ENCODE measurements at regions not wholly inside any gene's neighbourhood (a gene's known extent, or its start where the extent isn't known, plus 50 kb on each side); places are given as distances from the start of the nearest gene placed in this dataset.

- Histone ChIP-seq H3K36me3 (no peaks in the 10 kb centered on the region), H3K4me3 (no peak overlapping the region), H3K9me3 (no peaks in the 10 kb centered on the region), H3K27me3 (no peaks in the 10 kb centered on the region), H3K4me1 (ENCODE audit: insufficient read depth) (no peaks in the 10 kb centered on the region), H3K27ac (no peak overlapping the region)
- 84 to 85% (median 85%) methylated on average over 7 of the region's 7 CpGs for WGBS, 3 donors
- no peak for DNase-seq
- intact Hi-C loops (cut with DNase I) = no loop called here
- TF ChIP-seq POLR2A (IDR thresholded peaks at IDR 0.05) (no peak), CTCF (IDR thresholded peaks at IDR 0.05) (no peak), EP300 (IDR thresholded peaks at IDR 0.05) (no peak)
These were observed 1053.6 kb upstream of the MIR17HG start for GRCh38 chr13:90293793-90294361.

- TF ChIP-seq CTCF (IDR thresholded peaks at IDR 0.05) = no peak
- TF ChIP-seq POLR2A (IDR thresholded peaks at IDR 0.05) = no peak
- TF ChIP-seq EP300 (IDR thresholded peaks at IDR 0.05) = no peak
- WGBS, 3 donors = 85 to 91% (median 89%) methylated on average over 5 of the region's 5 CpGs
- no peak overlapping the region for H3K4me3 ChIP-seq
- no peaks in the 10 kb centered on the region for H3K9me3 ChIP-seq
- no peaks in the 10 kb centered on the region for H3K4me1 ChIP-seq (ENCODE audit: insufficient read depth)
- no peak for DNase-seq
- no peaks in the 10 kb centered on the region for H3K27me3 ChIP-seq
- no peaks in the 10 kb centered on the region for H3K36me3 ChIP-seq
- no peak overlapping the region for H3K27ac ChIP-seq
- intact Hi-C loops (cut with DNase I) = no loop called here
These were observed 1048.2 kb upstream of the MIR17HG start for GRCh38 chr13:90299238-90299637.

- 94 to 98% (median 96%) methylated on average over 2 of the region's 2 CpGs for WGBS, 3 donors
These were observed 1047.5 kb upstream of the MIR17HG start for GRCh38 chr13:90300015-90300414.

GRCh38 chr13:90302107-90302506 is 1045.4 kb upstream of the MIR17HG start:
- Histone ChIP-seq H3K27ac (no peak overlapping the region), H3K9me3 (no peaks in the 10 kb centered on the region), H3K27me3 (no peaks in the 10 kb centered on the region), H3K4me1 (ENCODE audit: insufficient read depth) (no peaks in the 10 kb centered on the region), H3K4me3 (no peak overlapping the region), H3K36me3 (no peaks in the 10 kb centered on the region)
- WGBS, 3 donors = 55 to 60% (median 60%) methylated on average over 1 of the region's 1 CpG
- TF ChIP-seq EP300 (IDR thresholded peaks at IDR 0.05) (no peak), POLR2A (IDR thresholded peaks at IDR 0.05) (no peak), CTCF (IDR thresholded peaks at IDR 0.05) (no peak)
- intact Hi-C loops (cut with DNase I) = no loop called here
- DNase-seq = no peak

More at GRCh38 chr13:90300015-90300414, 1047.5 kb upstream of the MIR17HG start:
- no peaks in the 10 kb centered on the region for H3K27me3 ChIP-seq
- H3K4me1 ChIP-seq (ENCODE audit: insufficient read depth) = no peaks in the 10 kb centered on the region
- DNase-seq = no peak
- H3K27ac ChIP-seq = no peak overlapping the region
- no peak overlapping the region for H3K4me3 ChIP-seq
- intact Hi-C loops (cut with DNase I) = no loop called here
- H3K9me3 ChIP-seq = no peaks in the 10 kb centered on the region
- H3K36me3 ChIP-seq = no peaks in the 10 kb centered on the region
- no peak for TF ChIP-seq POLR2A (IDR thresholded peaks at IDR 0.05)
- no peak for TF ChIP-seq CTCF (IDR thresholded peaks at IDR 0.05)
- no peak for TF ChIP-seq EP300 (IDR thresholded peaks at IDR 0.05)

Measured in ovary (tissue), 7 donors.